Spleen (tissue), 11 donors: ENCODE measurements at regions not wholly inside any gene's neighbourhood (a gene's known extent, or its start where the extent isn't known, plus 50 kb on each side); places are given as distances from the start of the nearest gene placed in this dataset.

Source experiments
- DNase-seq: peaks from one replicate; pipeline ENCODE4 v3.0.0-alpha.2; 2020
- H3K27ac ChIP-seq, 8 donors: fragments of 200-600 bp; sonication (generic) in 7 of 8; 1 replicate in 4 of 8; 2 replicates in 4 of 8; pipeline versions ENCODE4 v1.5.0 to v1.8.0; 2016 to 2021; ENCODE audit warnings: inconsistent platforms in 4 of 8, mild to moderate bottlenecking in 4 of 8, moderate library complexity in 1 of 8
- H3K27me3 ChIP-seq, 7 donors: fragments of 200-600 bp; sonication (generic) in 6 of 7; replicated peaks in 1 of 7; 1 replicate in 4 of 7; 2 replicates in 3 of 7; pipeline versions ENCODE4 v1.5.0 to v1.8.0; 2016 to 2021; ENCODE audit warnings: inconsistent platforms in 3 of 7, mild to moderate bottlenecking in 1 of 7
- H3K36me3 ChIP-seq, 6 donors: fragments of 200-600 bp; sonication (generic) in 5 of 6; 1 replicate in 4 of 6; 2 replicates in 2 of 6; pipeline versions ENCODE4 v1.5.0 to v1.8.0; 2016 to 2021; ENCODE audit warnings: inconsistent platforms in 2 of 6
- H3K4me1 ChIP-seq, 6 donors: fragments of 200-600 bp; sonication (generic) in 5 of 6; 1 replicate in 3 of 6; 2 replicates in 3 of 6; pipeline versions ENCODE4 v1.5.0 to v1.8.0; 2016 to 2021; ENCODE audit warnings: inconsistent platforms in 3 of 6
- H3K4me3 ChIP-seq, 8 donors: fragments of 200-600 bp; sonication (generic) in 7 of 8; 1 replicate in 4 of 8; 2 replicates in 4 of 8; pipeline versions ENCODE4 v1.5.0 to v1.8.0; 2016 to 2021; ENCODE audit warnings: inconsistent platforms in 4 of 8, mild to moderate bottlenecking in 4 of 8, moderate library complexity in 2 of 8
- H3K9me3 ChIP-seq, 8 donors: fragments of 200-600 bp; sonication (generic) in 7 of 8; 1 replicate in 4 of 8; 2 replicates in 4 of 8; pipeline versions ENCODE4 v1.5.0 to v1.8.0; 2016 to 2021; ENCODE audit warnings: inconsistent platforms in 4 of 8
- POLR2A ChIP-seq, 3 donors: fragments of 450-650 bp; IDR thresholded peaks; one replicate each; pipeline ENCODE4 v1.5.1; 2017; ENCODE audit warnings: antibody characterized with exemption in 3 of 3, mild to moderate bottlenecking in 1 of 3
- POLR2AphosphoS5 ChIP-seq, 3 donors: sonication (generic); formaldehyde crosslinking; IDR thresholded peaks; one replicate each; pipeline ENCODE4 v1.5.1; 2017; ENCODE audit warnings: antibody characterized with exemption in 3 of 3
- WGBS, 5 donors: extraction: QIAGEN DNeasy Blood & Tissue Kit in 3 of 5; methylation state at CpG; one replicate each; pipeline versions ENCODE4 v1.1.5 to v1.1.7; 2013 to 2018; 5-methylcytosine and 5-hydroxymethylcytosine counted together
- intact Hi-C: fragments of 100-400 bp; cut with DNase I; formaldehyde crosslinking; loops from one replicate; pipeline ENCODE4 v1.15.0; 2023; ENCODE audit warnings: low total_unique reads
- TF ChIP-seq, protein P1 (sequence below), 11 experiments: fragments of 200-600 bp in 7 of 11; fragments of 450-650 bp in 4 of 11; sonication (generic) in 4 of 11; IDR thresholded peaks in 8 of 11; conservative IDR thresholded peaks in 3 of 11; 1 replicate in 7 of 11; 2 replicates in 4 of 11; pipeline versions ENCODE4 v1.4.0 to v1.8.0; 2016 to 2021; ENCODE audit warnings: antibody characterized with exemption in 11 of 11, inconsistent platforms in 4 of 11, mild to moderate bottlenecking in 1 of 11
- donor health status: healthy with polysubstance abuse.
- donor health status: DM: no; HTN: no; CAD: no; lungs with moderate emphysema.
- donor health status: DM: no; HTN: no; CAD: no.
- donor health status: Bipolar disorder and iron deficiency.
- donor health status: healthy.
- donor health status: DM: no; HTN: no; CAD: no.
- donor health status: DM: yes; HTN: yes; CAD: no.

DNA sequence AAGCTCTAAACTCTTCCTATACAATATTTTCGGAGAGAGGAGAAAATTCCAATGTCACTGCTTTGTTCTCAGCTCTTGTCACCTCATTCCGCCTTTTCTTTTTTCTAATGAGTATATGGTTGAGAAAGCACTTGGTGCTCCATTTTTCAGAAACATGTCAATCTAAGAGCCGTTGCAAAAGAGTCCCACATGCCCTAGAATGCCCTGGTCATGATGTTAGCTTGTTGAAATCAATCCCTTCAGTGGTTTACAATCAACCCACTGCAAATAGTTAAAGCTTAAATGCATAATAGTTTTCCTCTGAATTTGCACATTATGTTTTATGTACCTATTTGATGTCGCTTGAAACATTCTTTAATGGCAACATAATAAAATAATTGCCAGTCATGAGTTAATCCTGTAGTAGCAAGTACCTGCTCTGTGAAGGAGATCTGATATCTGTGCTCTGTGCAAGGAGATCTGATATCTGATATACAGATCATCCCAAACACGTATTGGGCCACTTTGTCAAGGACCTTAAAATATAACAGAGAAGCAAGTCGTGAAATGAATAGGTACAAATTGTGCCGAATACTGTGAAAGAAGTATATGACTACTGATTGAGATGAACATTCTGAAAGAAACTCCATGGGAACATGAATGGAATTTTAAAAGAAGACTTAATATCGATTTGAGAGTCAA lies 1633.5 kb downstream of the SUCLG1 start:
- Histone ChIP-seq H3K27ac (no peak overlapping the region), H3K9me3 (peaks cover 0 to 4% (median 0%) of the 10 kb centered on the region in 8 donors), H3K27me3 (no peaks in the 10 kb centered on the region), H3K4me1 (no peaks in the 10 kb centered on the region), H3K4me3 (no peak overlapping the region), H3K36me3 (no peaks in the 10 kb centered on the region)
- TF ChIP-seq POLR2A (IDR thresholded peaks at IDR 0.05), result no peak
- TF ChIP-seq, protein P1, sequence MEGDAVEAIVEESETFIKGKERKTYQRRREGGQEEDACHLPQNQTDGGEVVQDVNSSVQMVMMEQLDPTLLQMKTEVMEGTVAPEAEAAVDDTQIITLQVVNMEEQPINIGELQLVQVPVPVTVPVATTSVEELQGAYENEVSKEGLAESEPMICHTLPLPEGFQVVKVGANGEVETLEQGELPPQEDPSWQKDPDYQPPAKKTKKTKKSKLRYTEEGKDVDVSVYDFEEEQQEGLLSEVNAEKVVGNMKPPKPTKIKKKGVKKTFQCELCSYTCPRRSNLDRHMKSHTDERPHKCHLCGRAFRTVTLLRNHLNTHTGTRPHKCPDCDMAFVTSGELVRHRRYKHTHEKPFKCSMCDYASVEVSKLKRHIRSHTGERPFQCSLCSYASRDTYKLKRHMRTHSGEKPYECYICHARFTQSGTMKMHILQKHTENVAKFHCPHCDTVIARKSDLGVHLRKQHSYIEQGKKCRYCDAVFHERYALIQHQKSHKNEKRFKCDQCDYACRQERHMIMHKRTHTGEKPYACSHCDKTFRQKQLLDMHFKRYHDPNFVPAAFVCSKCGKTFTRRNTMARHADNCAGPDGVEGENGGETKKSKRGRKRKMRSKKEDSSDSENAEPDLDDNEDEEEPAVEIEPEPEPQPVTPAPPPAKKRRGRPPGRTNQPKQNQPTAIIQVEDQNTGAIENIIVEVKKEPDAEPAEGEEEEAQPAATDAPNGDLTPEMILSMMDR (IDR thresholded peaks at IDR 0.05 in 8 of 11, conservative IDR thresholded peaks at IDR 0.05 in 3 of 11), result no peak
- no peak for TF ChIP-seq POLR2AphosphoS5 (IDR thresholded peaks at IDR 0.05)
- WGBS, 5 donors, result 83 to 91% (median 83%) methylated on average over 8 of the region's 8 CpGs
- intact Hi-C loops, result no loop called here
- DNase-seq, result no peak

DNA sequence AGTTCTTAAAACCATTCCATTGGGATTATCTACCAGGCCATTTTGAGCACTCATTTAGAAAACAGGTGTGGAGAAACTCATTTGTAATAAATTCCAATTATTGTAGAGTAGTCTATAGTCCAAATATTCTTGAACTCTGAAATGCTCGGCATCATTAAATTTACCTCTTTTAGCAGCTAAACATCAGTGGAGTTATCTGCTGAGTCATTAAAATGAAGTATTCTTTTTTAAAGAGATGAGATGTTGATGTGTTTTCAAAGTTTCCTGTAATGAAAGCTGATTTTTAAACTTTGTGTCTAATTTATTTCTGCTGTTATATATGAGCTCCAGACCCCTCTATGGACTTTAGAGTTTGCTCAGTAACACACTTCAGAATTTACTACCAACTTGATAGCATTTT lies 1635.2 kb downstream of the SUCLG1 start:
- intact Hi-C loops, result no loop called here
- H3K36me3 ChIP-seq, result no peaks in the 10 kb centered on the region
- H3K27ac ChIP-seq, result no peak overlapping the region
- DNase-seq, result no peak
- 88 to 93% (median 88%) methylated on average over 1 of the region's 1 CpG for WGBS, 5 donors
- no peaks in the 10 kb centered on the region for H3K27me3 ChIP-seq
- TF ChIP-seq, protein P1 (IDR thresholded peaks at IDR 0.05 in 8 of 11, conservative IDR thresholded peaks at IDR 0.05 in 3 of 11), result no peak
- TF ChIP-seq POLR2A (IDR thresholded peaks at IDR 0.05), result no peak
- no peak for TF ChIP-seq POLR2AphosphoS5 (IDR thresholded peaks at IDR 0.05)
- H3K4me1 ChIP-seq, result no peaks in the 10 kb centered on the region
- H3K4me3 ChIP-seq, result no peak overlapping the region
- H3K9me3 ChIP-seq, result peaks cover 0 to 13% (median 0%) of the 10 kb centered on the region in 8 donors

DNA sequence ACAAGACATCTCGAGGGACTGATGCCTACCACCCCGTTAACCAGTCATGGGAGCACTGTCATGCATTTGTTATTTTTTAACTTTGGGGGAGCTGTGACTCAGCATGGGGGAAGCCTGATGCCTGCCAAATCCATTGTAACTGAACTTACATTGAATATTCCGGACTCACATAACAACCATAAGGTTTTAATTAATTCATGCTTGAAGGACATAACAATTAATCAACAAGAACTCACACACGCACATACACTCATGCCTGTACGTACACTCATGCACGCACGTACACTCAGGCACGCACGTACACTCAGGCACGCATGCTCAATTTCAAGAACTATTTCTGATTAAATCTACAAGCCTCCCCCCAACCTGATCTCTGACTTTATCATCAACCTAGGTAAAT lies 1639.1 kb downstream of the SUCLG1 start:
- H3K36me3 ChIP-seq, result no peaks in the 10 kb centered on the region
- DNase-seq, result no peak
- no peak overlapping the region for H3K4me3 ChIP-seq
- H3K27ac ChIP-seq, result no peak overlapping the region
- WGBS, 5 donors, result 91 to 93% (median 92%) methylated on average over 10 of the region's 10 CpGs
- H3K4me1 ChIP-seq, result no peaks in the 10 kb centered on the region
- TF ChIP-seq POLR2A (IDR thresholded peaks at IDR 0.05) (no peak), POLR2AphosphoS5 (IDR thresholded peaks at IDR 0.05) (no peak)
- TF ChIP-seq, protein P1 (IDR thresholded peaks at IDR 0.05 in 8 of 11, conservative IDR thresholded peaks at IDR 0.05 in 3 of 11), result no peak
- H3K27me3 ChIP-seq, result no peaks in the 10 kb centered on the region
- peaks cover 0 to 14% (median 0%) of the 10 kb centered on the region in 8 donors for H3K9me3 ChIP-seq
- intact Hi-C loops, result no loop called here

DNA sequence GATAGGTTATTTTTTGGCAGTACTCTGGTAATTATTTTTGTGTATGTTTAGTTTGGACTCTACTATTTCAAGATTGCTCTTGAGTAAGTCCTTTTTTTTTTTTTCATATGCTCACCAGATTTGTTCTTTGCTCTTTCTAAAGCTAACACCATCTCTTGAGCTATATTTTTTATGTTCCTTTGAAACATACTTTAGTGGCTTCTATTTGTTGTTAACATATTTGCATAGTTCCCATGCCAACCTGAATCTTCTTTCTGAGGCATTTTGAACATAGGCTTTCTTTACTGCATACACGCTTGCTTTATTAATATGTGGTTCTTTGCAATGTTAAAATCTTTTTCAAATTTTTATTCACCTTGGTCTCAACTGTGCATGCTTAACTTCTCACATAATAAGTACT lies 1644.9 kb downstream of the SUCLG1 start:
- Histone ChIP-seq H3K27me3 (no peaks in the 10 kb centered on the region), H3K36me3 (no peaks in the 10 kb centered on the region), H3K4me1 (no peaks in the 10 kb centered on the region), H3K4me3 (no peak overlapping the region), H3K27ac (no peak overlapping the region), H3K9me3 (peaks cover 0 to 3% (median 0%) of the 10 kb centered on the region in 8 donors)
- WGBS, 5 donors, result 82 to 100% (median 90%) methylated on average over 1 of the region's 1 CpG
- DNase-seq, result no peak
- intact Hi-C loops, result no loop called here
- TF ChIP-seq, protein P1 (IDR thresholded peaks at IDR 0.05 in 8 of 11, conservative IDR thresholded peaks at IDR 0.05 in 3 of 11), result no peak
- TF ChIP-seq POLR2A (IDR thresholded peaks at IDR 0.05), result no peak
